BE2C (cell line): ENCODE measurements at regions not wholly inside any gene's neighbourhood (a gene's known extent, or its start where the extent isn't known, plus 50 kb on each side); places are given as distances from the start of the nearest gene placed in this dataset.

ENCODE experiments used
- DNase-seq: peaks from one replicate; pipeline ENCODE4 v3.0.0-alpha.2; 2020
- H3K27me3 ChIP-seq: fragments of 250-450 bp; sonication (Bioruptor Pico); 2 replicates; pipeline ENCODE4 v1.5.1; 2020; ENCODE audit warnings: mild to moderate bottlenecking
- H3K36me3 ChIP-seq: fragments of 250-450 bp; sonication (Bioruptor Pico); 2 replicates; pipeline ENCODE4 v1.5.1; 2020; ENCODE audit warnings: mild to moderate bottlenecking
- H3K4me1 ChIP-seq: fragments of 250-450 bp; sonication (Bioruptor Pico); 2 replicates; pipeline ENCODE4 v1.5.1; 2020
- H3K4me3 ChIP-seq: 2 replicates; pipeline ENCODE4 v1.5.1; 2011; ENCODE audit warnings: low read depth, low read length
- H3K9me3 ChIP-seq: fragments of 250-450 bp; sonication (Bioruptor Pico); 2 replicates; pipeline ENCODE4 v1.5.1; 2020
- TF ChIP-seq, protein P1 (sequence below): IDR thresholded peaks from 2 replicates; pipeline ENCODE4 v1.5.1; 2012; ENCODE audit warnings: mild to moderate bottlenecking, low read depth, low read length

GRCh38 chr2:145753041-145753608 is 1233.2 kb upstream of the ZEB2 start:
- H3K27me3 ChIP-seq, result no peaks in the 10 kb centered on the region
- no peak for DNase-seq
- no peaks in the 10 kb centered on the region for H3K4me1 ChIP-seq
- TF ChIP-seq, protein P1, sequence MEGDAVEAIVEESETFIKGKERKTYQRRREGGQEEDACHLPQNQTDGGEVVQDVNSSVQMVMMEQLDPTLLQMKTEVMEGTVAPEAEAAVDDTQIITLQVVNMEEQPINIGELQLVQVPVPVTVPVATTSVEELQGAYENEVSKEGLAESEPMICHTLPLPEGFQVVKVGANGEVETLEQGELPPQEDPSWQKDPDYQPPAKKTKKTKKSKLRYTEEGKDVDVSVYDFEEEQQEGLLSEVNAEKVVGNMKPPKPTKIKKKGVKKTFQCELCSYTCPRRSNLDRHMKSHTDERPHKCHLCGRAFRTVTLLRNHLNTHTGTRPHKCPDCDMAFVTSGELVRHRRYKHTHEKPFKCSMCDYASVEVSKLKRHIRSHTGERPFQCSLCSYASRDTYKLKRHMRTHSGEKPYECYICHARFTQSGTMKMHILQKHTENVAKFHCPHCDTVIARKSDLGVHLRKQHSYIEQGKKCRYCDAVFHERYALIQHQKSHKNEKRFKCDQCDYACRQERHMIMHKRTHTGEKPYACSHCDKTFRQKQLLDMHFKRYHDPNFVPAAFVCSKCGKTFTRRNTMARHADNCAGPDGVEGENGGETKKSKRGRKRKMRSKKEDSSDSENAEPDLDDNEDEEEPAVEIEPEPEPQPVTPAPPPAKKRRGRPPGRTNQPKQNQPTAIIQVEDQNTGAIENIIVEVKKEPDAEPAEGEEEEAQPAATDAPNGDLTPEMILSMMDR, result no peak
- H3K4me3 ChIP-seq, result no peak overlapping the region
- H3K9me3 ChIP-seq, result no peaks in the 10 kb centered on the region
- no peaks in the 10 kb centered on the region for H3K36me3 ChIP-seq

DNA sequence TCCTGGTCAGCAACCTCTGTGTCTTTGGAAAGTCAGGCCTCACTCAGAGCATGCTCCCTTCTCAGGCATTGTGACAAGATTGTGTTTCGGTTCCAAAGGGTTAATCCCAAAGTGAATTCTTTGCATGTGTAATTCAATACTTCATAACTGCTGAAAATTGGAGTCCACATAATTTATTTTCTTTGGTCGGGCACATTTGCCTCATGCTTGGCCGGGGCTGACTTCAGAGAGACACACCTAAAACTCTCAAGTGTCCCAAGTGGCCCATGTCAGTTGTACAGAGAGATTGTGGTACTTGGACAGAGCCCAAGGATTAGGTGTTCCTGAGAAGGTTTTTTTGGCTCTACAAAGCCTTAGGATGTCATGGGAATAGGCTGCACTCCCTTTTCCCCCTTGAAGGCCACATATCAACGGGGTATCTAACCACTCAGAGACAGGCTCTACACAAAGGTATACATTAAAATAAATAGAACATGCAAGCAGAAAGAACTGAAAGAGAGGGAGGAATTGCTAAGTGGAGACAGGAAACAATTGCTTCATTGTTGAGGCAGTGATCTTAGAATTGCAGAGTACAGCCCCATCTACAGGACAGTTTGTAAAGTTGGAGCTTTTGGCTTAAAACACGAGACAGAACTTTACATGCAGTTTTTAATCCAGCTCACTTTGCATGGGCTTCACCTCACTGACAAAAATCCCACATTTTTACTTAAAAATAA is 1232.3 kb upstream of the ZEB2 start:
- Histone ChIP-seq H3K27me3 (no peaks in the 10 kb centered on the region), H3K36me3 (no peaks in the 10 kb centered on the region), H3K4me3 (no peak overlapping the region), H3K9me3 (no peaks in the 10 kb centered on the region), H3K4me1 (no peaks in the 10 kb centered on the region)
- TF ChIP-seq, protein P1, result peak; percentile 61
- DNase-seq, result no peak

DNA sequence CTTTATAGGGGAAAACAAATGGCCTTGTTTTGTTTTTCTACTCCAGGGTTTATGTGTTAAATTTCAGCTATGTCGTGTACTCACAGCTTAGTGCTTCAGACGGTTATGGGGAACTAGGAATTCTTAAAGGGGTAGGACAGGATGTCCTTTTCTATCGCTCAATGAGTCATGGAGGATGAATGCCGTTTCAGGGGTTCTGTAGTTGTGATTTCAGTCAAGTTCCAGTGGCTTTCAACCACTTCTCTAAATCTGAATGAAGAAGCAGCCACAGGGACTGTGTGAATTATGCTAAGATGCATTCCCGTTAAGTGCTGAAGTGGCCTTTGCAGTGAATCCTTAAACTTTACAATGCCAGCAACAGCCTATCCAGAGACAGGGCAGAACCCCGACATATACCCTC is 1231.7 kb upstream of the ZEB2 start:
- Histone ChIP-seq H3K9me3 (no peaks in the 10 kb centered on the region), H3K4me3 (no peak overlapping the region), H3K27me3 (no peaks in the 10 kb centered on the region), H3K36me3 (no peaks in the 10 kb centered on the region), H3K4me1 (no peaks in the 10 kb centered on the region)
- DNase-seq, result no peak
- TF ChIP-seq, protein P1, result no peak

GRCh38 chr2:145751155-145751554 is 1231.2 kb upstream of the ZEB2 start:
- no peak overlapping the region for H3K4me3 ChIP-seq
- H3K36me3 ChIP-seq, result no peaks in the 10 kb centered on the region
- H3K4me1 ChIP-seq, result no peaks in the 10 kb centered on the region
- DNase-seq, result no peak
- TF ChIP-seq, protein P1, result no peak
- no peaks in the 10 kb centered on the region for H3K27me3 ChIP-seq
- H3K9me3 ChIP-seq, result no peaks in the 10 kb centered on the region

DNA sequence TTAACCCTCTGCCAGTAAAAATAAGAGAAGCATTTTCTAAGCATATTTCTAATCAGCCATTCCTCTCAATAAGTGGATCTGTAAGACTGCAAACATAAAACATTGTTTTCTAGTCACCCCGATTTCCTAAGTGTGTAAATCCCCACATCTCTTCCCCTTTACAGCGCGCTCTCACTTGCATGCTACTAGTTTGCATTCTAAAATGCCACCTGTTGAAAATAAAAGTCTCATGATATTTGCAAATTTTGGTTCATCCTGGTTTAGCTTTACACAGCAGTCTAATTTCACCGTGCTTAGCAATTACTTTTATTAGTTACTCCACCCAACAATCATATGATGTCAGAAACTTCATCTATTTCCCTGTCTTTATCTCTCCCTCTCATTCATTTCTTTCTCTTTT is 1230.7 kb upstream of the ZEB2 start:
- no peak for DNase-seq
- no peaks in the 10 kb centered on the region for H3K36me3 ChIP-seq
- H3K9me3 ChIP-seq, result no peaks in the 10 kb centered on the region
- no peaks in the 10 kb centered on the region for H3K27me3 ChIP-seq
- no peak overlapping the region for H3K4me3 ChIP-seq
- TF ChIP-seq, protein P1, result no peak
- H3K4me1 ChIP-seq, result no peaks in the 10 kb centered on the region

DNA sequence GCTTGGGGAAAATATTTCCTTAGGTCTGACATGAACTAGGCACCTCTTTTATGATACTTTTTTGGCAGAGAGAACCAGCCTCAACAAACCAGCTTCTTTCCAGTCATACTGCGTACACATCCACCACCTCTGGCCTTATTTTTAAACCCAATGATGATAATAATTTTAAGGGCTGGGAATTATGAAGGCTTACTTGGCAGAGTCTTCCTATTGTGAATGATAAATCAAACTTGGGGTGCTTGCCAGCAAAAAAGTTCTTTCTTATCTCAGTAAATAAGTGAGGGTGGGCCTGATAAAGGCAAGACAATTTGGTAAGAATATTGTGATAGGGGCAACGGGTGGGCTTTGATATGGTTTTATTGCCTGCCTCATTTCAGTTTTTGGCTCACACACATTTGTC is 1230.2 kb upstream of the ZEB2 start:
- TF ChIP-seq, protein P1, result no peak
- Histone ChIP-seq H3K4me1 (no peaks in the 10 kb centered on the region), H3K27me3 (no peaks in the 10 kb centered on the region), H3K9me3 (no peaks in the 10 kb centered on the region), H3K4me3 (no peak overlapping the region), H3K36me3 (no peaks in the 10 kb centered on the region)
- no peak for DNase-seq
